Endothelial cell of umbilical vein (primary cell): ENCODE measurements at regions not wholly inside any gene's neighbourhood (a gene's known extent, or its start where the extent isn't known, plus 50 kb on each side); places are given as distances from the start of the nearest gene placed in this dataset.

ENCODE experiments used
- BruUV-seq: library from RNA; stranded (reverse); fragments of 400-500 nt; replicated peaks from 2 replicates; lab custom pipeline; 2021; lab: Mats Ljungman, UMichigan
- CTCF ChIA-PET: fragments of 300-600, 350-600 bp; sonication (Branson Sonifier 250); formaldehyde crosslinking; loops from one replicate; lab custom pipeline; 2021; ENCODE audit warnings: antibody characterized with exemption, inconsistent platforms; lab: Charles Lee
- POLR2A ChIA-PET: fragments of 300-600, 350-600 bp; sonication (Branson Sonifier 250); formaldehyde crosslinking; loops from one replicate; lab custom pipeline; 2021; ENCODE audit warnings: antibody characterized with exemption, inconsistent platforms; lab: Charles Lee
- DNase-seq: peaks from one replicate; pipeline ENCODE4 v3.0.0-alpha.2; 2011; ENCODE audit warnings: low read depth, low spot score
- FAIRE-seq: peaks from 2 replicates; lab custom pipeline; 2011; peaks lifted over from hg19 to GRCh38; lab: Jason Lieb, UNC
- H2AFZ ChIP-seq: 2 replicates; pipeline ENCODE4 v1.6.0; 2012; ENCODE audit warnings: low read depth, low read length, control low read depth, inconsistent platforms
- H3K27ac ChIP-seq: 2 replicates; pipeline ENCODE4 v1.5.1; 2011; ENCODE audit warnings: low read depth, mild to moderate bottlenecking, control low read depth, low read length, moderate library complexity; ENCODE audit not compliant: insufficient read depth
- H3K27me3 ChIP-seq, 2 experiments: 2 replicates each; pipeline versions ENCODE4 v1.6.0 to v1.6.1; 2011; ENCODE audit warnings: low read length in 2 of 2, mixed read lengths in 1 of 2; ENCODE audit not compliant: control insufficient read depth in 2 of 2, insufficient read depth in 2 of 2
- H3K36me3 ChIP-seq, 2 experiments: 2 replicates in 1 of 2; 3 replicates in 1 of 2; pipeline ENCODE4 v1.5.1; 2011; ENCODE audit warnings: low read length in 2 of 2, mild to moderate bottlenecking in 1 of 2, moderate library complexity in 1 of 2; ENCODE audit not compliant: control insufficient read depth in 2 of 2, insufficient read depth in 2 of 2; ENCODE audit errors: extremely low read depth in 1 of 2
- H3K4me1 ChIP-seq: 3 replicates; pipeline ENCODE4 v1.5.1; 2011; ENCODE audit warnings: mild to moderate bottlenecking, low read length; ENCODE audit not compliant: control insufficient read depth, insufficient read depth; ENCODE audit errors: extremely low read depth
- H3K4me2 ChIP-seq: 2 replicates; pipeline ENCODE4 v1.6.1; 2011; ENCODE audit warnings: low read length, control low read depth, mixed read lengths; ENCODE audit not compliant: insufficient read depth
- H3K4me3 ChIP-seq, 3 experiments: fragments of 200-600 bp in 1 of 3; sonication (generic), shearing (Covaris generic) in 1 of 3; replicated peaks in 1 of 3; 2 replicates each; pipeline ENCODE4 v1.5.1; 2011 to 2016; ENCODE audit warnings: control low read depth in 3 of 3, low read length in 3 of 3, mild to moderate bottlenecking in 2 of 3, inconsistent platforms in 1 of 3, low read depth in 1 of 3, moderate library complexity in 1 of 3; ENCODE audit not compliant: insufficient read depth in 1 of 3
- H3K79me2 ChIP-seq: 2 replicates; pipeline ENCODE4 v1.6.0; 2012; ENCODE audit warnings: low read length, inconsistent platforms; ENCODE audit not compliant: control insufficient read depth, insufficient read depth
- H3K9ac ChIP-seq: replicated peaks from 2 replicates; pipeline ENCODE3; 2011; ENCODE audit warnings: low read length, control low read depth; ENCODE audit not compliant: insufficient read depth; ENCODE audit errors: extremely low read depth
- H3K9me1 ChIP-seq: replicated peaks from 3 replicates; pipeline ENCODE4 v1.6.0; 2011; ENCODE audit warnings: mild to moderate bottlenecking, low read length; ENCODE audit not compliant: control insufficient read depth, insufficient read depth; ENCODE audit errors: extremely low read depth
- H3K9me3 ChIP-seq: replicated peaks from 2 replicates; pipeline ENCODE4 v1.5.1; 2012; ENCODE audit warnings: low read length, inconsistent platforms; ENCODE audit not compliant: control insufficient read depth, insufficient read depth
- H4K20me1 ChIP-seq: replicated peaks from 2 replicates; pipeline ENCODE3; 2011; ENCODE audit warnings: mild to moderate bottlenecking, low read length; ENCODE audit not compliant: control insufficient read depth, insufficient read depth; ENCODE audit errors: extremely low read depth
- EZH2 ChIP-seq: IDR thresholded peaks from 2 replicates; pipeline ENCODE4 v1.6.1; 2012; ENCODE audit warnings: borderline replicate concordance, low read depth, mild to moderate bottlenecking, moderate library complexity, low read length, inconsistent platforms; ENCODE audit not compliant: severe bottlenecking
- FOS ChIP-seq: IDR thresholded peaks from 2 replicates; pipeline ENCODE4 v1.6.1; 2011; ENCODE audit warnings: mild to moderate bottlenecking, low read length, moderate library complexity, borderline replicate concordance; ENCODE audit not compliant: insufficient read depth
- GATA2 ChIP-seq: IDR thresholded peaks from 2 replicates; pipeline ENCODE4 v1.7.0; 2011; ENCODE audit warnings: low read depth, mild to moderate bottlenecking, moderate library complexity, mixed read lengths, low read length; ENCODE audit not compliant: insufficient read length, insufficient read depth
- JUN ChIP-seq: IDR thresholded peaks from 2 replicates; pipeline ENCODE4 v1.6.1; 2011; ENCODE audit warnings: borderline replicate concordance, low read depth; ENCODE audit not compliant: insufficient read length, insufficient read depth
- MYC ChIP-seq: IDR thresholded peaks from one replicate; pipeline ENCODE4 v1.6.1; 2011; ENCODE audit warnings: mild to moderate bottlenecking, low read depth, low read length
- POLR2A ChIP-seq: IDR thresholded peaks from 2 replicates; pipeline ENCODE4 v1.6.1; 2012; ENCODE audit warnings: low read depth, mild to moderate bottlenecking, control low read depth, low read length
- POLR2AphosphoS5 ChIP-seq: IDR thresholded peaks from 2 replicates; pipeline ENCODE4 v1.6.1; 2012; ENCODE audit warnings: low read depth, mild to moderate bottlenecking, control low read depth, low read length, moderate library complexity; ENCODE audit not compliant: insufficient read depth
- dilution Hi-C: fragments of 300-500 bp; cut with MboI; formaldehyde crosslinking; loops from one replicate; pipeline ENCODE4 v1.15.0; 2019; ENCODE audit warnings: low sequenced_read_pairs; ENCODE audit not compliant: extremely low pct_ligation_motif_present
- intact Hi-C: fragments of 100-400 bp; cut with micrococcal nuclease; formaldehyde crosslinking; loops from one replicate; pipeline ENCODE4 v1.10.0; 2022
- TF ChIP-seq, protein P1 (sequence below), 2 donors: IDR thresholded peaks; 1 replicate in 1 of 2; 2 replicates in 1 of 2; pipeline ENCODE4 v1.5.1; 2011; ENCODE audit warnings: low read length in 2 of 2, mild to moderate bottlenecking in 2 of 2, moderate library complexity in 2 of 2, control low read depth in 1 of 2, inconsistent platforms in 1 of 2, low read depth in 1 of 2; ENCODE audit not compliant: insufficient read depth in 1 of 2; ENCODE audit errors: extremely low read depth in 1 of 2
- TF ChIP-seq, protein P2 (sequence below): IDR thresholded peaks from 2 replicates; pipeline ENCODE4 v1.6.1; 2011; ENCODE audit not compliant: insufficient read depth, insufficient read length

DNA sequence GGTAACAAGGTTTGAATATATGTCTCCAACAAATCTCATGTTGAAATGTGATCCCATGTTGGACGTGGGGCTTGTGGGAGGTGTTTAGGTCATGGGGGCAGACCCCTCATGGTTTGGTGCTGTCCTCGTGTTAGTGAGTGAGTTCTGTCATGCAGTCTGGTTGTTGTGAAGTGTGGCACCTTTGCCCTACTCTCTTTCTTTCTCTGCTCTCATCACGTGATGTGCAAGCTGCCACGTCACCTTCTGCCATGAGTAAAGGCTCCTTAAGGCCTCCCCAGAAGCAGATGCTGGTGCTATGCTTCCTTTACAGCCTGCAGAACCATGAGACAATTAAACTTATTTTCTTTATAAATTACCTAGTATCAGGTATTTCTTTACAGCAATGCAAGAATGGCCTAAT, 218.3 kb downstream of the NXPE2 start:
- no peaks in the 10 kb centered on the region for H3K79me2 ChIP-seq
- no peak overlapping the region for H3K4me2 ChIP-seq
- dilution Hi-C loops (no loop called here), intact Hi-C loops (no loop called here)
- H4K20me1 ChIP-seq: no peaks in the 10 kb centered on the region
- FAIRE-seq (no peak), DNase-seq (no peak)
- POLR2A ChIA-PET: no interaction called here
- BruUV-seq: no TSS peak
- no peaks in the 10 kb centered on the region for H3K9me1 ChIP-seq
- CTCF ChIA-PET: no interaction called here
- no peaks in the 10 kb centered on the region for H3K36me3 ChIP-seq
- no peak overlapping the region for H3K4me3 ChIP-seq
- no peaks in the 10 kb centered on the region for H3K4me1 ChIP-seq
- no peaks in the 10 kb centered on the region for H3K27me3 ChIP-seq
- no peak overlapping the region for H3K9ac ChIP-seq
- no peak overlapping the region for H2AFZ ChIP-seq
- H3K27ac ChIP-seq: no peak overlapping the region
- peaks cover 1% of the 10 kb centered on the region for H3K9me3 ChIP-seq
- TF ChIP-seq, protein P1, sequence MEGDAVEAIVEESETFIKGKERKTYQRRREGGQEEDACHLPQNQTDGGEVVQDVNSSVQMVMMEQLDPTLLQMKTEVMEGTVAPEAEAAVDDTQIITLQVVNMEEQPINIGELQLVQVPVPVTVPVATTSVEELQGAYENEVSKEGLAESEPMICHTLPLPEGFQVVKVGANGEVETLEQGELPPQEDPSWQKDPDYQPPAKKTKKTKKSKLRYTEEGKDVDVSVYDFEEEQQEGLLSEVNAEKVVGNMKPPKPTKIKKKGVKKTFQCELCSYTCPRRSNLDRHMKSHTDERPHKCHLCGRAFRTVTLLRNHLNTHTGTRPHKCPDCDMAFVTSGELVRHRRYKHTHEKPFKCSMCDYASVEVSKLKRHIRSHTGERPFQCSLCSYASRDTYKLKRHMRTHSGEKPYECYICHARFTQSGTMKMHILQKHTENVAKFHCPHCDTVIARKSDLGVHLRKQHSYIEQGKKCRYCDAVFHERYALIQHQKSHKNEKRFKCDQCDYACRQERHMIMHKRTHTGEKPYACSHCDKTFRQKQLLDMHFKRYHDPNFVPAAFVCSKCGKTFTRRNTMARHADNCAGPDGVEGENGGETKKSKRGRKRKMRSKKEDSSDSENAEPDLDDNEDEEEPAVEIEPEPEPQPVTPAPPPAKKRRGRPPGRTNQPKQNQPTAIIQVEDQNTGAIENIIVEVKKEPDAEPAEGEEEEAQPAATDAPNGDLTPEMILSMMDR (IDR thresholded peaks at IDR 0.05; ENCODE audit: extremely low read depth in 1 of 2, insufficient read depth in 1 of 2, low read depth in 1 of 2, low read length in 2 of 2): no peak
- TF ChIP-seq GATA2 (no peak), EZH2 (no peak), POLR2AphosphoS5 (no peak), FOS (no peak), MYC (no peak), JUN (no peak), POLR2A (no peak)
- TF ChIP-seq, protein P2, sequence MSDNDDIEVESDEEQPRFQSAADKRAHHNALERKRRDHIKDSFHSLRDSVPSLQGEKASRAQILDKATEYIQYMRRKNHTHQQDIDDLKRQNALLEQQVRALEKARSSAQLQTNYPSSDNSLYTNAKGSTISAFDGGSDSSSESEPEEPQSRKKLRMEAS: no peak
